22Rv1 (cell line): ENCODE measurements at regions not wholly inside any gene's neighbourhood (a gene's known extent, or its start where the extent isn't known, plus 50 kb on each side); places are given as distances from the start of the nearest gene placed in this dataset.
A peak's percentile ranks its signal among the peaks of the same experiment; 100 is the strongest.

Experiments used
- H3K27ac ChIP-seq: fragments of 450-650 bp; 2 replicates; pipeline ENCODE4 v1.5.1; 2017
- ZFX ChIP-seq: fragments of 450-650 bp; IDR thresholded peaks from 2 replicates; pipeline ENCODE4 v1.6.1; 2017; ENCODE audit warnings: antibody characterized with exemption, borderline replicate concordance
- TF ChIP-seq, protein P1 (sequence below): fragments of 450-650 bp; IDR thresholded peaks from 2 replicates; pipeline ENCODE4 v1.5.1; 2017; ENCODE audit warnings: mild to moderate bottlenecking

DNA sequence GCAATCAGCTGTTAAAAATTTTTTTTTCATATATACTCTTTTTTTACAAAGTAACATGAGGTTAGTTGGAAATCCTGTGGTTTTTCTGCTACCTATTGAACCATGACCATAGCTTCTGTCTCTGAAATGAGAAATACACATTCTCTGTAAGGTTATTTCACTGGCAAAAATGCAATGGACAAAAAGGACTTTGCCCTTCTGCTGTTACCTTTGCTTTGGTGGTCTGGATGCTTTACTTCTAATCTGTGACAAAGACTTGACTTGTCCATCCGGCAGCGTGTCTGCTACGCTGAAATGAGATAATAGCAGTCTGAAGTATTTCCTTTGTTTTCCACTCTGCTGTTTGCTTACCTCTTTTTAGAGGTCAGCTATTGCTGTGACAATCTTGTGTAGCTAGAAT, 412.8 kb downstream of the SLITRK6 start:
- no peak for TF ChIP-seq ZFX
- TF ChIP-seq, protein P1, sequence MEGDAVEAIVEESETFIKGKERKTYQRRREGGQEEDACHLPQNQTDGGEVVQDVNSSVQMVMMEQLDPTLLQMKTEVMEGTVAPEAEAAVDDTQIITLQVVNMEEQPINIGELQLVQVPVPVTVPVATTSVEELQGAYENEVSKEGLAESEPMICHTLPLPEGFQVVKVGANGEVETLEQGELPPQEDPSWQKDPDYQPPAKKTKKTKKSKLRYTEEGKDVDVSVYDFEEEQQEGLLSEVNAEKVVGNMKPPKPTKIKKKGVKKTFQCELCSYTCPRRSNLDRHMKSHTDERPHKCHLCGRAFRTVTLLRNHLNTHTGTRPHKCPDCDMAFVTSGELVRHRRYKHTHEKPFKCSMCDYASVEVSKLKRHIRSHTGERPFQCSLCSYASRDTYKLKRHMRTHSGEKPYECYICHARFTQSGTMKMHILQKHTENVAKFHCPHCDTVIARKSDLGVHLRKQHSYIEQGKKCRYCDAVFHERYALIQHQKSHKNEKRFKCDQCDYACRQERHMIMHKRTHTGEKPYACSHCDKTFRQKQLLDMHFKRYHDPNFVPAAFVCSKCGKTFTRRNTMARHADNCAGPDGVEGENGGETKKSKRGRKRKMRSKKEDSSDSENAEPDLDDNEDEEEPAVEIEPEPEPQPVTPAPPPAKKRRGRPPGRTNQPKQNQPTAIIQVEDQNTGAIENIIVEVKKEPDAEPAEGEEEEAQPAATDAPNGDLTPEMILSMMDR = no peak
- H3K27ac ChIP-seq = no peak overlapping the region

DNA sequence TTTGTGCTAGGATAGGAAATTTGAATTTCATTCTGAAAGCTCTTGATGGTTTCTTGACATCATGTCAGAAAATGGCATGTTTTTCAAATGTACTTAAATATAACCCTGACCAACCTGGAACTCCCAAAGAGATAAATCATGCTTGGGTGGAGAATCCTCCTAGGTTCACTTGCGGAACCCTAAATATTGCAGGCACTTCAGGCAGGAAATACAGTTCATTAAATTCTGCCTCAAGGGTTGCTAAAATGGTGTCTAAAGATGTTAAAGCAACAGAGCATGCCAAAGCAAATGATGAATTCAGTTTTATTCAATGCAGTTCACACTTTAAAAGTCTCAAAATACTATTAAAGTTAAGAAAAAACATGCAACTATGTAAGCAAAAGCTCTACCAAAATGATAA, 415.9 kb downstream of the SLITRK6 start:
- no peak overlapping the region for H3K27ac ChIP-seq
- no peak for TF ChIP-seq ZFX
- TF ChIP-seq, protein P1 = no peak

DNA sequence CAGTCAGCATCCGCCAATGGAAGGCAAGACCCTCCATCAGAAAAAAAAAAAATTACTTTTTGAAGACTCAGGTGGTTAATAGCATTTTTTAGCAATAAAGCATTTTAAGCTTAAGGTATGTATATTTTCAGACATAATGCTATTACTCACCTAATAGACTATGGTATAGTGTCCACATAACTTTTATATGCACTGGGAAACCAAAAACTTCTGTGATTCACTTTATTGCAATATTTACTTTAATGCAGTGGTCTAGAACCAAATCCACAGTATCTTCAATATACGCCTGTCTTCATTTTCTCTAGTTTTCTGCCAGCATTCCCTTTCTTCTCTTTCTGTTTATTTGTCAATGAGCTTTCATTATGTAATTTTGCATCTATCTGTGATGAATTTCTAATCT, 418.1 kb downstream of the SLITRK6 start:
- TF ChIP-seq ZFX = no peak
- TF ChIP-seq, protein P1 = no peak
- H3K27ac ChIP-seq = no peak overlapping the region

DNA sequence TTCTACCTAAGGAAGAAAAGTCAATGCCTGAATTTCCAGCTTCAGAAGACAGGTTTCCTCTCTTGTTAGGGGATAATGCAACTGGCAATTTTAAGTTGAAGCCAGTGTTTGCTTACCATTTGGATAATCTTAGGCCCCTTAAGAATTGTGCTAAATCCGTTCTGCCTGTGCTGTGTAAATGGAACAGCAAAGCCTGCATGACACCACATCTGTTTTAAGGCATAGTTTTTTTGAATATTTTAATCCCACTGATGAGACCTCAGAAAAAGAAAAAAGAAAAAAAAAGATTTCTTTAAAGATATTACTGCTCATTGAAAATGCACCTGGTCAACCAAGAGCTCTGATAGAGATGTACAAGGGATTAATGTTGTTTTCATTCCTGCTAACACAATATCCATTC, 419.2 kb downstream of the SLITRK6 start:
- TF ChIP-seq, protein P1 = no peak
- no peak for TF ChIP-seq ZFX
- H3K27ac ChIP-seq = no peak overlapping the region

DNA sequence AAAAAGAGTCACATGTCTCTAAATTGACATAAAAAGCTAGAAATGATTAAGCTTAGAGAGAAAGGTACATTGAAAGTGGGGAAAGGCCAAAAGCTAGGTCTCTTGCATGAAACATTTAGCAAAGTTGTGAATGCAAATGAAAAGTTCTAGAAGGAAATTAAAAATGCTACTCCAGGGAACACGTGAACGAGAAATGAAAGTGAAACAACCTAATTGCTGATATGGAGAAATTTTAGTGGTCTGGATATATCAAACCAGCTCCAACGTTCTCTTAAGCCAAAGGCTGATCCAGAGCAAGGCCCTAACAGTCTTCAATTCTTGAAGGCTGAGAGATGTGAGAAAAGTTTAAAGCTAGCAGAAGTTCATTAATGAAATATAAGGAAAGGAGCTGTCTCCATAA, 419.8 kb downstream of the SLITRK6 start:
- TF ChIP-seq, protein P1 = no peak
- no peak for TF ChIP-seq ZFX
- H3K27ac ChIP-seq = no peak overlapping the region

DNA sequence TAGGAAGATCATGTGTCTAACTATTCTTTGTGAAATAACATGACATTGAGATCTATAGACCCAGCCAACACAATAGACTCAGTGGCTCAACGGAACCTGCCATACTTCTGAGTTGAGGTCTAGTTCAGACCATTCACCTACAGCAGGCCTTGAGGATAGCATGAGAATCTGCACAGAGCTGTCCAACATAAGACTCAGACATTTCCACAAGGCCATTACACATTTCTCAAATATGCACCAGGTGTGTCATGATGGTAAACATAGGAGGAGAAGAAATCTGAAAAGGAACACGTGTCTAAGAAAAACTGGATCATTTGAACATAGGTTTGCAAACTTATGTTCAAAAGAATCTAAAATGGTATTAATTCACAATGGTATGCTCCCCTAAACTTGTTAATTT, 421.4 kb downstream of the SLITRK6 start:
- TF ChIP-seq, protein P1 = no peak

DNA sequence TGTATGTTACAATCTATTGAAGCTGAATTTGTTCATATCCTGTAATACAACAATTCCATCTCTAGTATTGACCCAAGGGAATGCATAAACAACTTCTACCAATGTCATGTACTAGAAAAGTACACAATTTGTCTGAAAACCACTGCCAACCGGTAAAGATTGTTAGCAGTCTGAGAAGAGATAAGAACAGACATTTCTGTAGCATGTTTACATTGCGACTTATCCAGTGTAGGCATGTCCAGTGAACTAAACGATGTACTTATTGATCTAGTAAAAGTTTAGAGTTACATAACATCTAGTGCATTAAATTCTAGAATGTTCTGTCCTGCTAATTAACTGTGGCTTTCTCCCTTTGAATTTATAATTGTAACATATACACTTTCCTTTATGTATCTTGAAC, 425.9 kb downstream of the SLITRK6 start:
- H3K27ac ChIP-seq = peak overlapping the region; percentile 72
- TF ChIP-seq, protein P1 = no peak
- TF ChIP-seq ZFX = no peak

More for the DNA sequence above, 421.4 kb downstream of the SLITRK6 start:
- H3K27ac ChIP-seq = no peak overlapping the region
